Ishikawa (cell line): ENCODE measurements at regions not wholly inside any gene's neighbourhood (a gene's known extent, or its start where the extent isn't known, plus 50 kb on each side); places are given as distances from the start of the nearest gene placed in this dataset.

ENCODE experiments used
- CEBPB ChIP-seq: IDR thresholded peaks from 2 replicates; pipeline ENCODE4 v1.6.1; 2012
- CREB1 ChIP-seq: IDR thresholded peaks from 2 replicates; pipeline ENCODE4 v1.6.1; 2012; ENCODE audit warnings: low read depth
- EGR1 ChIP-seq: IDR thresholded peaks from 2 replicates; pipeline ENCODE4 v1.6.1; 2012
- EP300 ChIP-seq: IDR thresholded peaks from 2 replicates; pipeline ENCODE4 v1.6.1; 2012; ENCODE audit warnings: borderline replicate concordance
- FOXM1 ChIP-seq: IDR thresholded peaks from 2 replicates; pipeline ENCODE4 v1.6.1; 2012; ENCODE audit warnings: low read depth, borderline replicate concordance
- NFIC ChIP-seq: IDR thresholded peaks from 2 replicates; pipeline ENCODE4 v1.6.1; 2012
- RAD21 ChIP-seq: IDR thresholded peaks from 2 replicates; pipeline ENCODE4 v1.6.1; 2012; ENCODE audit warnings: low read depth
- REST ChIP-seq: IDR thresholded peaks from 2 replicates; pipeline ENCODE4 v1.6.1; 2012; ENCODE audit warnings: low read depth, mild to moderate bottlenecking
- TAF1 ChIP-seq: IDR thresholded peaks from 2 replicates; pipeline ENCODE4 v1.6.1; 2012; ENCODE audit warnings: low read depth, mild to moderate bottlenecking
- TCF12 ChIP-seq: IDR thresholded peaks from 2 replicates; pipeline ENCODE4 v1.6.1; 2012; ENCODE audit warnings: low read depth
- USF1 ChIP-seq: IDR thresholded peaks from 2 replicates; pipeline ENCODE4 v1.6.1; 2012
- YY1 ChIP-seq: IDR thresholded peaks from 2 replicates; pipeline ENCODE4 v1.6.1; 2012; ENCODE audit warnings: low read depth
- ZBTB7A ChIP-seq: IDR thresholded peaks from 2 replicates; pipeline ENCODE4 v1.6.1; 2012; ENCODE audit warnings: low read depth
- TF ChIP-seq, protein P1 (sequence below): IDR thresholded peaks from 2 replicates; pipeline ENCODE4 v1.6.1; 2012

DNA sequence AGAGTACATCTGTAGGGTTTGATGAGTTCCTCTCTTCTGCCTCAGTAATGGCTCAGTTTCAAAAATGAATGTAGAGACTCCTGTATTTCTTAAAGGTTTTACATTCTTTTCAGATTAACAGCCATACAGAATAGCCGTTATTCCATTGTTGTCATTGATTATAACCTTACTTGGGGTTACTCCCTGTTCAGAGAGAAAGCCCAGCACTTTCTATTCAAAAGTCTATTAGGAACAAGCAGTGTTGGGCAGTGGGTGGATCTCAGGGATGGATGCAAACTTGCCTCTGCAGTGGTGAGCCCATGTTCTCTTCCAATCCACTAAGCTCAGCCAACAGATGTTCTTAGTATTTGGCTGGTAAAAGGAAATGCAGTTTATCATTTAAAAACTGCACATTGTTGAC lies 342.6 kb upstream of the E2F7 start:
- TF ChIP-seq YY1 (no peak), ZBTB7A (no peak), NFIC (no peak), EP300 (no peak), CEBPB (no peak), USF1 (no peak), RAD21 (no peak), CREB1 (no peak), TAF1 (no peak), EGR1 (no peak), TCF12 (no peak), REST (no peak), FOXM1 (no peak)
- TF ChIP-seq, protein P1, sequence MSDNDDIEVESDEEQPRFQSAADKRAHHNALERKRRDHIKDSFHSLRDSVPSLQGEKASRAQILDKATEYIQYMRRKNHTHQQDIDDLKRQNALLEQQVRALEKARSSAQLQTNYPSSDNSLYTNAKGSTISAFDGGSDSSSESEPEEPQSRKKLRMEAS: no peak
